GM23338 (cell line): ENCODE measurements at regions not wholly inside any gene's neighbourhood (a gene's known extent, or its start where the extent isn't known, plus 50 kb on each side); places are given as distances from the start of the nearest gene placed in this dataset.
A peak's percentile ranks its signal among the peaks of the same experiment; 100 is the strongest.

ENCODE experiments used
- ATAC-seq: fragments of 200-7000 bp; cut with Tn5 transposase; 3 replicates; pipeline ENCODE4 v1.9.1; 2020
- DNase-seq: peaks from one replicate; pipeline ENCODE4 v3.0.0-alpha.2; 2015; ENCODE audit warnings: low spot score
- H2AFZ ChIP-seq: fragments of 200-600 bp; sonication (generic); 2 replicates; pipeline ENCODE4 v1.8.0; 2016; ENCODE audit warnings: antibody characterized with exemption, mild to moderate bottlenecking, moderate library complexity
- H3F3A ChIP-seq: fragments of 200-600 bp; sonication (generic); replicated peaks from 2 replicates; pipeline ENCODE4 v1.8.0; 2017; ENCODE audit warnings: antibody characterized with exemption, mixed run types, low read depth
- H3K27ac ChIP-seq: fragments of 200-600 bp; sonication (generic); 2 replicates; pipeline ENCODE4 v1.6.1; 2016; ENCODE audit warnings: low read depth
- H3K27me3 ChIP-seq: fragments of 200-600 bp; sonication (generic); 2 replicates; pipeline ENCODE4 v1.8.0; 2016; ENCODE audit warnings: mild to moderate bottlenecking, mixed run types, moderate library complexity; ENCODE audit not compliant: insufficient read depth
- H3K36me3 ChIP-seq: fragments of 200-600 bp; sonication (generic); 2 replicates; pipeline ENCODE4 v1.8.0; 2016; ENCODE audit warnings: mild to moderate bottlenecking; ENCODE audit not compliant: insufficient read depth
- H3K4me1 ChIP-seq: fragments of 200-600 bp; sonication (generic); 2 replicates; pipeline ENCODE4 v1.8.0; 2016; ENCODE audit warnings: mild to moderate bottlenecking, moderate library complexity; ENCODE audit not compliant: insufficient read depth
- H3K4me2 ChIP-seq: fragments of 200-600 bp; sonication (generic); 2 replicates; pipeline ENCODE4 v1.7.1; 2017; ENCODE audit warnings: mixed run types
- H3K4me3 ChIP-seq: fragments of 200-600 bp; sonication (generic); 2 replicates; pipeline ENCODE4 v1.6.1; 2016; ENCODE audit warnings: mixed run types
- H3K79me2 ChIP-seq: fragments of 200-600 bp; sonication (generic); replicated peaks from 2 replicates; pipeline ENCODE4 v1.8.0; 2017; ENCODE audit warnings: mild to moderate bottlenecking; ENCODE audit not compliant: insufficient read depth
- H3K9me2 ChIP-seq: fragments of 200-600 bp; sonication (generic); 2 replicates; pipeline ENCODE4 v1.8.0; 2017; ENCODE audit not compliant: insufficient read depth
- H4K20me1 ChIP-seq: fragments of 200-600 bp; sonication (generic); replicated peaks from 2 replicates; pipeline ENCODE4 v1.8.0; 2017; ENCODE audit warnings: mild to moderate bottlenecking; ENCODE audit not compliant: insufficient read depth
- H3K27ac Mint-ChIP-seq: 2 replicates; pipeline ENCODE4 v1.8.0; 2020; ENCODE audit warnings: inconsistent platforms, mild to moderate bottlenecking, moderate library complexity, mixed read lengths
- H3K27me3 Mint-ChIP-seq: 3 replicates; pipeline ENCODE4 v1.8.0; 2022; ENCODE audit warnings: low read depth, mild to moderate bottlenecking, moderate library complexity, mixed read lengths, inconsistent platforms; ENCODE audit not compliant: insufficient read depth, poor library complexity
- H3K36me3 Mint-ChIP-seq: 3 replicates; pipeline ENCODE4 v1.8.0; 2021; ENCODE audit warnings: low read depth, mild to moderate bottlenecking, inconsistent platforms, moderate library complexity, mixed read lengths
- H3K4me1 Mint-ChIP-seq: 3 replicates; pipeline ENCODE4 v1.8.0; 2020; ENCODE audit warnings: mild to moderate bottlenecking, inconsistent platforms, mixed read lengths
- H3K4me3 Mint-ChIP-seq: 3 replicates; pipeline ENCODE4 v1.8.0; 2021; ENCODE audit warnings: moderate library complexity, mild to moderate bottlenecking, inconsistent platforms, mixed read lengths
- H3K9me3 Mint-ChIP-seq: 3 replicates; pipeline ENCODE4 v1.8.0; 2020; ENCODE audit warnings: moderate library complexity, mild to moderate bottlenecking, inconsistent platforms, mixed read lengths
- EZH2 ChIP-seq: fragments of 200-600 bp; sonication (generic); IDR thresholded peaks from one replicate; pipeline ENCODE4 v1.8.0; 2017; ENCODE audit warnings: antibody characterized with exemption, mild to moderate bottlenecking, low read depth; ENCODE audit not compliant: unreplicated experiment
- JUNB ChIP-seq: IDR thresholded peaks from one replicate; pipeline ENCODE4 v1.6.1; 2016; ENCODE audit warnings: antibody characterized with exemption; ENCODE audit not compliant: unreplicated experiment
- REST ChIP-seq: IDR thresholded peaks from one replicate; pipeline ENCODE4 v1.6.1; 2018; ENCODE audit warnings: antibody characterized with exemption; ENCODE audit not compliant: unreplicated experiment
- STAT1 ChIP-seq: IDR thresholded peaks from one replicate; pipeline ENCODE4 v1.6.1; 2016; ENCODE audit warnings: antibody characterized with exemption; ENCODE audit not compliant: unreplicated experiment
- ZNF114 ChIP-seq: fragments of 250-450 bp; sonication (Bioruptor Pico); IDR thresholded peaks from 2 replicates; pipeline ENCODE4 v1.5.0; 2020; ENCODE audit warnings: mild to moderate bottlenecking, moderate library complexity
- ZNF462 ChIP-seq: fragments of 250-450 bp; sonication (Bioruptor Pico); IDR thresholded peaks from 2 replicates; pipeline ENCODE4 v1.5.0; 2020; ENCODE audit warnings: mild to moderate bottlenecking, moderate library complexity
- TF ChIP-seq, protein P1 (sequence below), 2 experiments: fragments of 200-600 bp in 1 of 2; sonication (generic) in 1 of 2; conservative IDR thresholded peaks; 2 replicates each; pipeline versions ENCODE4 v1.5.1 to v1.6.1; 2016 to 2017; ENCODE audit warnings: antibody characterized with exemption in 2 of 2, low read depth in 2 of 2, mild to moderate bottlenecking in 2 of 2, moderate library complexity in 1 of 2

DNA sequence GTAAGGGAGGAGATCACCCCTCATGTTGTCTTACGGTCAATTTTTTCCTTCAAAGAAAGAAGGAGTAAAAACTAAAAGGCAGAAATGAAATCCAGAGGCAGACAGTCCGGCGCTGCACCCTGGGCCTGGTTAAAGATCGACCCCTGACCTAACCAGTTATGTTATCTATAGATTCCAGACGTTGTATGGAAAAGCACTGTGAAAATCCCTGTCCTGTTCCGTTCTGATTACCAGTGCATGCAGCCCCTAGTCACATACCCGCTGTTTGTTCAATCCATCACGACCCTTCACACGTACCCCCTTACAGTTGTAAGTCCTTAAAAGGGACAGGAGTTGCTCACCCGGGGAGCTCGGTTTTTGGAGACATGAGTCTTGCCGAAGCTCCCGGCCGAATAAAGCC, 105.6 kb upstream of the JADE1 start:
- no peaks in the 10 kb centered on the region for H3K79me2 ChIP-seq
- H3K27ac ChIP-seq, result no peak overlapping the region
- 0 out of 2 replicates have a peak overlapping the region, but pooled peaks have one; percentile 28 for H2AFZ ChIP-seq
- H3K36me3 Mint-ChIP-seq, result peaks cover 5% of the 10 kb centered on the region; the same call in 1 of the 3 replicates
- H3K4me1 Mint-ChIP-seq, result peaks cover 10% of the 10 kb centered on the region; the same call in 2 of the 3 replicates
- no peak overlapping the region for H3K4me3 ChIP-seq
- no peaks in the 10 kb centered on the region for H3F3A ChIP-seq
- peaks cover 8% of the 10 kb centered on the region for H3K27me3 Mint-ChIP-seq
- peaks cover 6% of the 10 kb centered on the region; the same call in 2 of the 3 replicates for H3K9me3 Mint-ChIP-seq
- H3K27me3 ChIP-seq, result no peaks in the 10 kb centered on the region
- no peaks in the 10 kb centered on the region for H4K20me1 ChIP-seq
- no peak overlapping the region for H3K4me2 ChIP-seq
- no peak for DNase-seq
- H3K4me1 ChIP-seq, result peaks cover 10% of the 10 kb centered on the region
- no peaks in the 10 kb centered on the region; the same call in 1 of the 2 replicates for H3K9me2 ChIP-seq
- H3K27ac Mint-ChIP-seq, result no peak overlapping the region
- H3K4me3 Mint-ChIP-seq, result no peak overlapping the region
- no peak for TF ChIP-seq EZH2
- TF ChIP-seq, protein P1, sequence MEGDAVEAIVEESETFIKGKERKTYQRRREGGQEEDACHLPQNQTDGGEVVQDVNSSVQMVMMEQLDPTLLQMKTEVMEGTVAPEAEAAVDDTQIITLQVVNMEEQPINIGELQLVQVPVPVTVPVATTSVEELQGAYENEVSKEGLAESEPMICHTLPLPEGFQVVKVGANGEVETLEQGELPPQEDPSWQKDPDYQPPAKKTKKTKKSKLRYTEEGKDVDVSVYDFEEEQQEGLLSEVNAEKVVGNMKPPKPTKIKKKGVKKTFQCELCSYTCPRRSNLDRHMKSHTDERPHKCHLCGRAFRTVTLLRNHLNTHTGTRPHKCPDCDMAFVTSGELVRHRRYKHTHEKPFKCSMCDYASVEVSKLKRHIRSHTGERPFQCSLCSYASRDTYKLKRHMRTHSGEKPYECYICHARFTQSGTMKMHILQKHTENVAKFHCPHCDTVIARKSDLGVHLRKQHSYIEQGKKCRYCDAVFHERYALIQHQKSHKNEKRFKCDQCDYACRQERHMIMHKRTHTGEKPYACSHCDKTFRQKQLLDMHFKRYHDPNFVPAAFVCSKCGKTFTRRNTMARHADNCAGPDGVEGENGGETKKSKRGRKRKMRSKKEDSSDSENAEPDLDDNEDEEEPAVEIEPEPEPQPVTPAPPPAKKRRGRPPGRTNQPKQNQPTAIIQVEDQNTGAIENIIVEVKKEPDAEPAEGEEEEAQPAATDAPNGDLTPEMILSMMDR (conservative IDR thresholded peaks at IDR 0.05; ENCODE audit: low read depth in 2 of 2), result no peak
- no peak for TF ChIP-seq REST
- no peak for TF ChIP-seq JUNB
- no peak for TF ChIP-seq ZNF114
- no peak for TF ChIP-seq ZNF462 (CRISPR knock-in tag)
- no peak for TF ChIP-seq STAT1
- ATAC-seq, result no peak
- H3K36me3 ChIP-seq, result no peaks in the 10 kb centered on the region
